Effector CD4-positive, alpha-beta T cell (primary cell): ENCODE measurements at regions not wholly inside any gene's neighbourhood (a gene's known extent, or its start where the extent isn't known, plus 50 kb on each side); places are given as distances from the start of the nearest gene placed in this dataset.

ENCODE experiments used
- DNase-seq: peaks from one replicate; pipeline ENCODE4 v3.0.0-alpha.2; 2020

GRCh38 chr6:159099276-159099675 is 54.5 kb upstream of the TAGAP start:
- no peak for DNase-seq

GRCh38 chr6:159098636-159099106 is 53.9 kb upstream of the TAGAP start:
- peak; percentile 68 for DNase-seq

- no peak for DNase-seq
Measured at GRCh38 chr6:159097256-159097655, 52.5 kb upstream of the TAGAP start.

GRCh38 chr6:159095616-159096015 is 50.8 kb upstream of the TAGAP start:
- DNase-seq = no peak

- DNase-seq = peak; percentile 36
Measured at GRCh38 chr6:159094444-159095252, 49.9 kb upstream of the TAGAP start.
